Small intestine (tissue), 7 donors: ENCODE measurements at regions not wholly inside any gene's neighbourhood (a gene's known extent, or its start where the extent isn't known, plus 50 kb on each side); places are given as distances from the start of the nearest gene placed in this dataset.

ENCODE experiments used
- DNase-seq, 2 donors: peaks; one replicate each; pipeline versions ENCODE4 v3.0.0 to v3.0.0-alpha.2; 2013
- FAIRE-seq: peaks from 2 replicates; lab custom pipeline; 2012; peaks lifted over from hg19 to GRCh38; lab: Jason Lieb, UNC
- H3K27ac ChIP-seq, 3 donors: one replicate each; pipeline ENCODE4 v1.5.1; 2013; ENCODE audit warnings: low read length in 2 of 3, mild to moderate bottlenecking in 2 of 3, control low read depth in 1 of 3, inconsistent platforms in 1 of 3, low read depth in 1 of 3, moderate library complexity in 1 of 3
- H3K27me3 ChIP-seq, 3 donors: one replicate each; pipeline ENCODE4 v1.6.1; 2013; ENCODE audit warnings: low read length in 3 of 3, inconsistent platforms in 1 of 3; ENCODE audit not compliant: control insufficient read depth in 3 of 3, insufficient read depth in 3 of 3
- H3K36me3 ChIP-seq, 3 donors: one replicate each; pipeline ENCODE4 v1.6.1; 2013; ENCODE audit warnings: low read length in 3 of 3, inconsistent platforms in 1 of 3, low read depth in 1 of 3, mild to moderate bottlenecking in 1 of 3, moderate library complexity in 1 of 3; ENCODE audit not compliant: control insufficient read depth in 3 of 3, insufficient read depth in 2 of 3
- H3K4me1 ChIP-seq, 3 donors: one replicate each; pipeline ENCODE4 v1.6.1; 2013; ENCODE audit warnings: low read length in 2 of 3, inconsistent platforms in 1 of 3, low read depth in 1 of 3, mild to moderate bottlenecking in 1 of 3, moderate library complexity in 1 of 3; ENCODE audit not compliant: control insufficient read depth in 3 of 3, insufficient read depth in 2 of 3
- H3K4me3 ChIP-seq, 3 donors: one replicate each; pipeline ENCODE4 v1.5.1; 2013; ENCODE audit warnings: low read length in 3 of 3, control low read depth in 1 of 3, inconsistent platforms in 1 of 3, low read depth in 1 of 3, mild to moderate bottlenecking in 1 of 3, moderate library complexity in 1 of 3
- H3K9me3 ChIP-seq, 2 donors: one replicate each; pipeline ENCODE4 v1.6.1; 2013; ENCODE audit warnings: low read depth in 1 of 2, low read length in 1 of 2; ENCODE audit not compliant: control insufficient read depth in 2 of 2, insufficient read depth in 1 of 2
- WGBS, 3 donors: extraction: QIAGEN DNeasy Blood & Tissue Kit; methylation state at CpG; one replicate each; pipeline ENCODE4 v1.1.7; 2013; 5-methylcytosine and 5-hydroxymethylcytosine counted together
- donor health status: healthy with polysubstance abuse.
- donor health status: control.
- donor health status: control.
- donor health status: Bipolar disorder and iron deficiency.
- donor health status: healthy.

- WGBS, 3 donors = 29 to 39% (median 32%) methylated on average over 2 of the region's 2 CpGs
- no peaks in the 10 kb centered on the region for H3K36me3 ChIP-seq
Measured at GRCh38 chr20:11582060-11582459, 335.6 kb upstream of the BTBD3 start.

GRCh38 chr20:11585752-11586352 is 331.8 kb upstream of the BTBD3 start:
- 37 to 43% (median 37%) methylated on average over 3 of the region's 3 CpGs for WGBS, 3 donors
- Histone ChIP-seq H3K9me3 (no peaks in the 10 kb centered on the region), H3K27me3 (no peaks in the 10 kb centered on the region), H3K4me1 (no peaks in the 10 kb centered on the region), H3K36me3 (no peaks in the 10 kb centered on the region), H3K27ac (no peak overlapping the region), H3K4me3 (no peak overlapping the region)
- DNase-seq (no peak), FAIRE-seq (no peak)

More at GRCh38 chr20:11582060-11582459, 335.6 kb upstream of the BTBD3 start:
- H3K27me3 ChIP-seq = no peaks in the 10 kb centered on the region
- no peak overlapping the region for H3K4me3 ChIP-seq
- DNase-seq (no peak), FAIRE-seq (no peak)
- no peak overlapping the region for H3K27ac ChIP-seq
- no peaks in the 10 kb centered on the region for H3K9me3 ChIP-seq
- no peaks in the 10 kb centered on the region for H3K4me1 ChIP-seq

GRCh38 chr20:11588875-11589274 is 328.8 kb upstream of the BTBD3 start:
- Histone ChIP-seq H3K27ac (no peak overlapping the region), H3K9me3 (no peaks in the 10 kb centered on the region), H3K4me3 (no peak overlapping the region), H3K36me3 (no peaks in the 10 kb centered on the region), H3K27me3 (no peaks in the 10 kb centered on the region), H3K4me1 (no peaks in the 10 kb centered on the region)
- FAIRE-seq = no peak
- 67 to 74% (median 71%) methylated on average over 4 of the region's 4 CpGs for WGBS, 3 donors
- DNase-seq = no peak

- H3K27ac ChIP-seq = no peak overlapping the region
- FAIRE-seq (no peak), DNase-seq (no peak)
- H3K4me1 ChIP-seq = no peaks in the 10 kb centered on the region
- no peaks in the 10 kb centered on the region for H3K36me3 ChIP-seq
- H3K9me3 ChIP-seq = no peaks in the 10 kb centered on the region
- H3K27me3 ChIP-seq = no peaks in the 10 kb centered on the region
- H3K4me3 ChIP-seq = no peak overlapping the region
Measured at GRCh38 chr20:11591965-11592364, 325.7 kb upstream of the BTBD3 start.

GRCh38 chr20:11604339-11604738 is 313.4 kb upstream of the BTBD3 start:
- FAIRE-seq = no peak

GRCh38 chr20:11607047-11607446 is 310.6 kb upstream of the BTBD3 start:
- FAIRE-seq (no peak), DNase-seq (no peak)
- no peak overlapping the region for H3K4me3 ChIP-seq
- H3K9me3 ChIP-seq = no peaks in the 10 kb centered on the region
- no peak overlapping the region for H3K27ac ChIP-seq
- no peaks in the 10 kb centered on the region for H3K27me3 ChIP-seq
- 91 to 95% (median 92%) methylated on average over 5 of the region's 5 CpGs for WGBS, 3 donors
- H3K36me3 ChIP-seq = no peaks in the 10 kb centered on the region
- no peaks in the 10 kb centered on the region for H3K4me1 ChIP-seq

More at GRCh38 chr20:11604339-11604738, 313.4 kb upstream of the BTBD3 start:
- Histone ChIP-seq H3K27me3 (no peaks in the 10 kb centered on the region), H3K4me3 (no peak overlapping the region), H3K9me3 (no peaks in the 10 kb centered on the region), H3K36me3 (no peaks in the 10 kb centered on the region), H3K27ac (no peak overlapping the region), H3K4me1 (no peaks in the 10 kb centered on the region)
- WGBS, 3 donors = 86 to 93% (median 91%) methylated on average over 1 of the region's 1 CpG
- DNase-seq = no peak

- Histone ChIP-seq H3K4me3 (no peak overlapping the region), H3K27me3 (no peaks in the 10 kb centered on the region), H3K36me3 (no peaks in the 10 kb centered on the region), H3K9me3 (no peaks in the 10 kb centered on the region), H3K4me1 (no peaks in the 10 kb centered on the region), H3K27ac (no peak overlapping the region)
- FAIRE-seq = no peak
- WGBS, 3 donors = 95 to 96% (median 96%) methylated on average over 23 of the region's 23 CpGs
- no peak for DNase-seq
Measured at GRCh38 chr20:11608736-11609135, 309.0 kb upstream of the BTBD3 start.

GRCh38 chr20:11624704-11625103 is 293.0 kb upstream of the BTBD3 start:
- WGBS, 3 donors = 73 to 83% (median 78%) methylated on average over 3 of the region's 3 CpGs
- Histone ChIP-seq H3K4me3 (no peak overlapping the region), H3K4me1 (no peaks in the 10 kb centered on the region), H3K27me3 (no peaks in the 10 kb centered on the region), H3K36me3 (no peaks in the 10 kb centered on the region), H3K27ac (no peak overlapping the region), H3K9me3 (no peaks in the 10 kb centered on the region)
- FAIRE-seq (no peak), DNase-seq (no peak)

GRCh38 chr20:11626551-11626950 is 291.1 kb upstream of the BTBD3 start:
- Histone ChIP-seq H3K36me3 (no peaks in the 10 kb centered on the region), H3K27ac (no peak overlapping the region), H3K27me3 (no peaks in the 10 kb centered on the region), H3K9me3 (no peaks in the 10 kb centered on the region), H3K4me3 (no peak overlapping the region), H3K4me1 (no peaks in the 10 kb centered on the region)
- DNase-seq (no peak), FAIRE-seq (no peak)
- 69 to 84% (median 74%) methylated on average over 4 of the region's 4 CpGs for WGBS, 3 donors
